HCT116 (cell line): ENCODE measurements at regions not wholly inside any gene's neighbourhood (a gene's known extent, or its start where the extent isn't known, plus 50 kb on each side); places are given as distances from the start of the nearest gene placed in this dataset.

ENCODE experiments used
- ATAC-seq: fragments of 200-7000 bp; cut with Tn5 transposase; 2 replicates; pipeline ENCODE4 v1.9.1; 2020; ENCODE audit warnings: mild to moderate bottlenecking, moderate library complexity
- BruUV-seq: library from RNA; stranded (reverse); fragments of 400-500 nt; replicated peaks from 2 replicates; lab custom pipeline; 2021; lab: Mats Ljungman, UMichigan
- CTCF ChIA-PET: fragments of 300-600 bp; sonication (Branson Sonifier 250); formaldehyde crosslinking; loops from one replicate; lab custom pipeline; 2021; ENCODE audit warnings: antibody characterized with exemption; lab: Charles Lee
- POLR2A ChIA-PET: fragments of 300-600, 350-600 bp; sonication (Branson Sonifier 250); formaldehyde crosslinking; loops from one replicate; lab custom pipeline; 2021; ENCODE audit warnings: antibody characterized with exemption; lab: Charles Lee
- RAD21 ChIA-PET, 2 experiments: fragments of 300-600 bp; sonication (Branson Sonifier 250); formaldehyde crosslinking; loops; one replicate each; lab custom pipeline; 2023; ENCODE audit warnings: low total read pairs in 2 of 2; ENCODE audit not compliant: uncharacterized antibody in 2 of 2, unreplicated experiment in 2 of 2, low non-redundant PET in 1 of 2; lab: Charles Lee
- DNase-seq: peaks from one replicate; pipeline ENCODE4 v3.0.0-alpha.2; 2010; ENCODE audit warnings: low read depth, low spot score
- H2AFZ ChIP-seq: fragments of 200-600 bp; shearing (Covaris generic), sonication (generic); 2 replicates; pipeline ENCODE4 v1.6.1; 2017; ENCODE audit warnings: low read depth, mixed run types, mixed read lengths, antibody characterized with exemption, low read length; ENCODE audit not compliant: poor library complexity, severe bottlenecking
- H3K27ac ChIP-seq: 2 replicates; pipeline ENCODE4 v1.5.1; 2012; ENCODE audit warnings: low read depth, low read length
- H3K27me3 ChIP-seq: fragments of 200-600 bp; sonication (generic); 2 replicates; pipeline ENCODE4 v1.6.1; 2016; ENCODE audit warnings: mixed run types, low read length, mixed read lengths; ENCODE audit not compliant: insufficient read depth
- H3K36me3 ChIP-seq, 2 experiments: fragments of 200-500 bp in 1 of 2; fragments of 200-600 bp in 1 of 2; sonication (Bioruptor generic) in 1 of 2; sonication (generic) in 1 of 2; 2 replicates each; pipeline versions ENCODE4 v1.5.1 to v1.6.1; 2014 to 2016; ENCODE audit warnings: low read length in 2 of 2, inconsistent platforms in 1 of 2, mixed read lengths in 1 of 2, mixed run types in 1 of 2; ENCODE audit not compliant: insufficient read depth in 2 of 2, control insufficient read depth in 1 of 2
- H3K4me1 ChIP-seq, 2 experiments: fragments of 200-600 bp in 1 of 2; sonication (generic) in 1 of 2; 2 replicates each; pipeline versions ENCODE4 v1.5.1 to v1.6.1; 2012 to 2017; ENCODE audit warnings: low read length in 2 of 2, inconsistent platforms in 1 of 2, mild to moderate bottlenecking in 1 of 2, mixed read lengths in 1 of 2, mixed run types in 1 of 2, moderate library complexity in 1 of 2; ENCODE audit not compliant: insufficient read depth in 2 of 2, control insufficient read depth in 1 of 2
- H3K4me2 ChIP-seq: fragments of 200-600 bp; sonication (generic); 2 replicates; pipeline ENCODE4 v1.6.1; 2017; ENCODE audit warnings: mixed run types, low read length, mixed read lengths
- H3K4me3 ChIP-seq, 2 experiments: fragments of 200-600 bp in 1 of 2; sonication (generic) in 1 of 2; replicated peaks in 1 of 2; 2 replicates each; pipeline ENCODE4 v1.5.1; 2011 to 2016; ENCODE audit warnings: low read length in 2 of 2, control low read depth in 1 of 2, low read depth in 1 of 2, mild to moderate bottlenecking in 1 of 2, mixed read lengths in 1 of 2, mixed run types in 1 of 2
- H3K79me2 ChIP-seq: fragments of 200-600 bp; sonication (generic); 2 replicates; pipeline ENCODE4 v1.6.1; 2017; ENCODE audit warnings: mild to moderate bottlenecking, mixed run types, low read length, moderate library complexity, mixed read lengths; ENCODE audit not compliant: insufficient read depth
- H3K9ac ChIP-seq: fragments of 200-600 bp; sonication (generic); 2 replicates; pipeline ENCODE4 v1.6.1; 2016; ENCODE audit warnings: low read length, mixed read lengths
- H3K9me2 ChIP-seq: fragments of 200-600 bp; sonication (generic), shearing (Covaris generic); 2 replicates; pipeline ENCODE4 v1.6.1; 2017; ENCODE audit warnings: mixed run types, mild to moderate bottlenecking, moderate library complexity; ENCODE audit not compliant: insufficient read depth
- H3K9me3 ChIP-seq, 2 experiments: fragments of 200-500 bp in 1 of 2; fragments of 200-600 bp in 1 of 2; sonication (Bioruptor generic) in 1 of 2; sonication (generic) in 1 of 2; 2 replicates each; pipeline ENCODE4 v1.6.1; 2014 to 2017; ENCODE audit warnings: low read length in 2 of 2, mixed read lengths in 2 of 2, inconsistent platforms in 1 of 2, low read depth in 1 of 2, mild to moderate bottlenecking in 1 of 2, mixed run types in 1 of 2, moderate library complexity in 1 of 2; ENCODE audit not compliant: control insufficient read depth in 1 of 2, insufficient read depth in 1 of 2
- H4K20me1 ChIP-seq: fragments of 200-600 bp; sonication (generic), shearing (Covaris generic); 2 replicates; pipeline ENCODE4 v1.6.1; 2017; ENCODE audit warnings: mixed run types, mild to moderate bottlenecking, moderate library complexity; ENCODE audit not compliant: insufficient read depth
- CBX3 ChIP-seq: IDR thresholded peaks from 2 replicates; pipeline ENCODE4 v1.6.1; 2012; ENCODE audit warnings: low read depth
- CEBPB ChIP-seq: IDR thresholded peaks from 2 replicates; pipeline ENCODE4 v1.6.1; 2012; ENCODE audit warnings: low read depth
- EGR1 ChIP-seq: IDR thresholded peaks from 2 replicates; pipeline ENCODE4 v1.6.1; 2012; ENCODE audit warnings: low read depth
- ELF1 ChIP-seq: IDR thresholded peaks from 2 replicates; pipeline ENCODE4 v1.6.1; 2012; ENCODE audit warnings: low read depth, borderline replicate concordance
- EZH2 ChIP-seq: fragments of 200-600 bp; sonication (generic); IDR thresholded peaks from 2 replicates; pipeline ENCODE4 v1.6.1; 2017; ENCODE audit warnings: antibody characterized with exemption, mixed run types
- EZH2phosphoT487 ChIP-seq: fragments of 200-600 bp; IDR thresholded peaks from 2 replicates; pipeline ENCODE4 v1.6.1; 2018; ENCODE audit warnings: antibody characterized with exemption, borderline replicate concordance
- FOSL1 ChIP-seq: IDR thresholded peaks from 2 replicates; pipeline ENCODE4 v1.6.1; 2012; ENCODE audit warnings: low read depth
- JUND ChIP-seq: IDR thresholded peaks from 2 replicates; pipeline ENCODE4 v1.6.1; 2012
- POLR2A ChIP-seq: IDR thresholded peaks from 2 replicates; pipeline ENCODE4 v1.7.0; 2011; ENCODE audit warnings: borderline replicate concordance; ENCODE audit not compliant: insufficient read depth, insufficient read length; ENCODE audit errors: extremely low read depth
- POLR2AphosphoS5 ChIP-seq: IDR thresholded peaks from 2 replicates; pipeline ENCODE4 v1.6.1; 2011; ENCODE audit warnings: mild to moderate bottlenecking, low read depth, low read length, moderate library complexity
- SIN3A ChIP-seq: IDR thresholded peaks from 2 replicates; pipeline ENCODE4 v1.6.1; 2012; ENCODE audit warnings: low read depth
- SP1 ChIP-seq: IDR thresholded peaks from 2 replicates; pipeline ENCODE4 v1.6.1; 2012; ENCODE audit warnings: low read depth
- SRF ChIP-seq: IDR thresholded peaks from 2 replicates; pipeline ENCODE4 v1.6.1; 2012; ENCODE audit warnings: low read depth
- TCF7L2 ChIP-seq: IDR thresholded peaks from 2 replicates; pipeline ENCODE4 v1.7.0; 2011; ENCODE audit warnings: borderline replicate concordance, inconsistent platforms; ENCODE audit not compliant: insufficient read depth, insufficient read length; ENCODE audit errors: extremely low read depth
- YY1 ChIP-seq: IDR thresholded peaks from 2 replicates; pipeline ENCODE4 v1.6.1; 2011; ENCODE audit warnings: low read length, low read depth, moderate library complexity, mild to moderate bottlenecking; ENCODE audit not compliant: insufficient replicate concordance; ENCODE audit errors: extremely low read depth
- ZFX ChIP-seq: fragments of 450-650 bp; IDR thresholded peaks from 2 replicates; pipeline ENCODE4 v1.6.1; 2017
- ZNF274 ChIP-seq: fragments of 200-500 bp; sonication (Bioruptor generic); IDR thresholded peaks from 2 replicates; pipeline ENCODE4 v1.6.1; 2014; ENCODE audit warnings: mild to moderate bottlenecking, low read depth, low read length, inconsistent platforms
- intact Hi-C: fragments of 100-400 bp; cut with micrococcal nuclease; formaldehyde crosslinking; loops from 2 replicates; pipeline ENCODE4 v1.10.0; 2022
- TF ChIP-seq, protein P1 (sequence below): IDR thresholded peaks from 2 replicates; pipeline ENCODE4 v1.6.1; 2012
- TF ChIP-seq, protein P2 (sequence below): IDR thresholded peaks from 2 replicates; pipeline ENCODE4 v1.6.1; 2012
- TF ChIP-seq, protein P3 (sequence below): IDR thresholded peaks from 2 replicates; pipeline ENCODE4 v1.6.1; 2011; ENCODE audit warnings: mild to moderate bottlenecking, low read length, moderate library complexity; ENCODE audit not compliant: insufficient replicate concordance; ENCODE audit errors: extremely low read depth
- TF ChIP-seq, protein P4 (sequence below), 3 experiments: fragments of 200-600 bp in 1 of 3; sonication (generic) in 1 of 3; IDR thresholded peaks in 2 of 3; conservative IDR thresholded peaks in 1 of 3; 2 replicates each; pipeline ENCODE4 v1.5.1; 2012 to 2017; ENCODE audit warnings: low read depth in 2 of 3, low read length in 2 of 3, antibody characterized with exemption in 1 of 3, borderline replicate concordance in 1 of 3, control low read depth in 1 of 3, mild to moderate bottlenecking in 1 of 3, mixed read lengths in 1 of 3, mixed run types in 1 of 3, moderate library complexity in 1 of 3; ENCODE audit not compliant: insufficient read depth in 1 of 3

DNA sequence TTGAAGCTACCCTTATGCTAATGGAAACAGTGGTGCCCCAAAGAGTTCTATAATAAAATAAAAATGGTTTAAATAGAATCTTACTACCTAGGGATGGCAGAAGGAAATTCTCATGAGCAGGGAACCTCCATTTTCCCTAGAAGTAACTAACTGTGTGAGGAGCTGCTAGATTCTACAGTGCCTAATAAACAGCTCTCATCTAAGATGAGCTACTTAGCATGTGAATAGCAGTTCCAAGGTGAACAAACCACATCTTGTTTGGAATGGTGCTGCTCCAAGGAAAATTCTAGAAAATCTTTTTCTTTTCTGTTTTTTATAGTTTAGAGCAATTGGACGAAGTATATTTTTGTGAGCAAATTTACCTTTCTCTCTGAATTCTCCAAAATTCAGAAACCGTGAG is 1015.3 kb upstream of the NOVA1 start (continued):
- TF ChIP-seq SP1 (no peak), ZFX (no peak), ELF1 (no peak), CEBPB (no peak), SIN3A (no peak), EZH2phosphoT487 (no peak), POLR2AphosphoS5 (no peak), YY1 (no peak), POLR2A (no peak)
- TF ChIP-seq, protein P1, sequence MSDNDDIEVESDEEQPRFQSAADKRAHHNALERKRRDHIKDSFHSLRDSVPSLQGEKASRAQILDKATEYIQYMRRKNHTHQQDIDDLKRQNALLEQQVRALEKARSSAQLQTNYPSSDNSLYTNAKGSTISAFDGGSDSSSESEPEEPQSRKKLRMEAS: no peak
- TF ChIP-seq, protein P2, sequence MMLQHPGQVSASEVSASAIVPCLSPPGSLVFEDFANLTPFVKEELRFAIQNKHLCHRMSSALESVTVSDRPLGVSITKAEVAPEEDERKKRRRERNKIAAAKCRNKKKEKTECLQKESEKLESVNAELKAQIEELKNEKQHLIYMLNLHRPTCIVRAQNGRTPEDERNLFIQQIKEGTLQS: no peak

DNA sequence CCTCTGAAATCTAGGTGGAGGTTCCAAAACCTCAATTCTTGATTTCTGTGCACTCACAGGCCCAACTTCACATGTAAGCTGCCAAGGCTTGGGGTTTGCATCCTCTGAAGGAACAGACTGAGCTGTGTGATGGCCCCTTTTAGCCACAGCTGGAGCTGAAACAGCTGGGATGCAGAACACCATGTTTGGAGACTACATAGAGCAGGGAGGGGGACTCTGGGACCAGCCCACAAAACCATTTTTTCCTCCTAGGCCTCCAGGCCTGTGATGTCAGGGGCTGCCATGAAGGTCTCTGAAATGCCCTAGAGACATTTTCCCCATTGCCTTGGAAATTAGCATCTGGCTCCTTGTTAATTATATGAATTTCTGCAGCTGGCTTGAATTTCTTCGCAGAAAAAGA is 1025.9 kb upstream of the NOVA1 start:
- RAD21 ChIA-PET: no interaction called here

More for the DNA sequence above, 1025.9 kb upstream of the NOVA1 start:
- H3K79me2 ChIP-seq: no peaks in the 10 kb centered on the region
- intact Hi-C loops: no loop called here
- H3K9me2 ChIP-seq: no peaks in the 10 kb centered on the region
- no peaks in the 10 kb centered on the region for H3K36me3 ChIP-seq
- H4K20me1 ChIP-seq: no peaks in the 10 kb centered on the region; the same call in 1 of the 2 replicates
- POLR2A ChIA-PET: no interaction called here
- H3K4me3 ChIP-seq: no peak overlapping the region
- peaks cover 10 to 20% of the 10 kb centered on the region in 2 experiments; a peak in 3 of 4 replicates for H3K9me3 ChIP-seq
- no peak for ATAC-seq
- CTCF ChIA-PET: no interaction called here
- H3K4me2 ChIP-seq: no peak overlapping the region
- no peaks in the 10 kb centered on the region for H3K4me1 ChIP-seq
- H3K27me3 ChIP-seq: no peaks in the 10 kb centered on the region
- no peak for TF ChIP-seq POLR2AphosphoS5
- TF ChIP-seq SIN3A: no peak
- TF ChIP-seq, protein P2: no peak
- TF ChIP-seq, protein P3, sequence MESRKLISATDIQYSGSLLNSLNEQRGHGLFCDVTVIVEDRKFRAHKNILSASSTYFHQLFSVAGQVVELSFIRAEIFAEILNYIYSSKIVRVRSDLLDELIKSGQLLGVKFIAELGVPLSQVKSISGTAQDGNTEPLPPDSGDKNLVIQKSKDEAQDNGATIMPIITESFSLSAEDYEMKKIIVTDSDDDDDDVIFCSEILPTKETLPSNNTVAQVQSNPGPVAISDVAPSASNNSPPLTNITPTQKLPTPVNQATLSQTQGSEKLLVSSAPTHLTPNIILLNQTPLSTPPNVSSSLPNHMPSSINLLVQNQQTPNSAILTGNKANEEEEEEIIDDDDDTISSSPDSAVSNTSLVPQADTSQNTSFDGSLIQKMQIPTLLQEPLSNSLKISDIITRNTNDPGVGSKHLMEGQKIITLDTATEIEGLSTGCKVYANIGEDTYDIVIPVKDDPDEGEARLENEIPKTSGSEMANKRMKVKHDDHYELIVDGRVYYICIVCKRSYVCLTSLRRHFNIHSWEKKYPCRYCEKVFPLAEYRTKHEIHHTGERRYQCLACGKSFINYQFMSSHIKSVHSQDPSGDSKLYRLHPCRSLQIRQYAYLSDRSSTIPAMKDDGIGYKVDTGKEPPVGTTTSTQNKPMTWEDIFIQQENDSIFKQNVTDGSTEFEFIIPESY: no peak
- TF ChIP-seq, protein P1: no peak
- TF ChIP-seq FOSL1: no peak
- TF ChIP-seq JUND: no peak
- TF ChIP-seq CBX3: no peak
- no peak for TF ChIP-seq ZNF274
- no peak for TF ChIP-seq SP1
- TF ChIP-seq, protein P4, sequence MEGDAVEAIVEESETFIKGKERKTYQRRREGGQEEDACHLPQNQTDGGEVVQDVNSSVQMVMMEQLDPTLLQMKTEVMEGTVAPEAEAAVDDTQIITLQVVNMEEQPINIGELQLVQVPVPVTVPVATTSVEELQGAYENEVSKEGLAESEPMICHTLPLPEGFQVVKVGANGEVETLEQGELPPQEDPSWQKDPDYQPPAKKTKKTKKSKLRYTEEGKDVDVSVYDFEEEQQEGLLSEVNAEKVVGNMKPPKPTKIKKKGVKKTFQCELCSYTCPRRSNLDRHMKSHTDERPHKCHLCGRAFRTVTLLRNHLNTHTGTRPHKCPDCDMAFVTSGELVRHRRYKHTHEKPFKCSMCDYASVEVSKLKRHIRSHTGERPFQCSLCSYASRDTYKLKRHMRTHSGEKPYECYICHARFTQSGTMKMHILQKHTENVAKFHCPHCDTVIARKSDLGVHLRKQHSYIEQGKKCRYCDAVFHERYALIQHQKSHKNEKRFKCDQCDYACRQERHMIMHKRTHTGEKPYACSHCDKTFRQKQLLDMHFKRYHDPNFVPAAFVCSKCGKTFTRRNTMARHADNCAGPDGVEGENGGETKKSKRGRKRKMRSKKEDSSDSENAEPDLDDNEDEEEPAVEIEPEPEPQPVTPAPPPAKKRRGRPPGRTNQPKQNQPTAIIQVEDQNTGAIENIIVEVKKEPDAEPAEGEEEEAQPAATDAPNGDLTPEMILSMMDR (IDR thresholded peaks at IDR 0.05 in 2 of 3, conservative IDR thresholded peaks at IDR 0.05 in 1 of 3; ENCODE audit: borderline replicate concordance in 1 of 3, insufficient read depth in 1 of 3, low read depth in 2 of 3, low read length in 2 of 3): no peak
- no peak for TF ChIP-seq EZH2phosphoT487
- no peak for TF ChIP-seq CEBPB
- TF ChIP-seq EZH2: no peak
- TF ChIP-seq YY1: no peak
- no peak for TF ChIP-seq TCF7L2
- TF ChIP-seq SRF: no peak
- TF ChIP-seq EGR1: no peak
- TF ChIP-seq, all 23 proteins: peak for 0
- Histone ChIP-seq H2AFZ (no peak overlapping the region), H3K9ac (no peak overlapping the region), H3K27ac (no peak overlapping the region)
- no TSS peak for BruUV-seq
- DNase-seq: no peak
